SK-N-SH (cell line): ENCODE measurements at regions not wholly inside any gene's neighbourhood (a gene's known extent, or its start where the extent isn't known, plus 50 kb on each side); places are given as distances from the start of the nearest gene placed in this dataset.

ENCODE experiments used
- CTCF ChIP-seq: fragments of 200-600 bp; sonication (generic); IDR thresholded peaks from 2 replicates; pipeline ENCODE4 v1.6.1; 2017; ENCODE audit warnings: antibody characterized with exemption, mild to moderate bottlenecking, moderate library complexity
- EP300 ChIP-seq, 2 experiments: IDR thresholded peaks; 2 replicates each; pipeline versions ENCODE4 v1.4.0 to v1.6.1; 2012; ENCODE audit warnings: borderline replicate concordance in 1 of 2, low read depth in 1 of 2, low read length in 1 of 2
- MAX ChIP-seq: IDR thresholded peaks from 2 replicates; pipeline ENCODE4 v1.4.0; 2012; ENCODE audit warnings: low read depth
- NRF1 ChIP-seq: IDR thresholded peaks from 2 replicates; pipeline ENCODE4 v1.6.1; 2012; ENCODE audit warnings: low read depth, mild to moderate bottlenecking, low read length
- SMC3 ChIP-seq: IDR thresholded peaks from 2 replicates; pipeline ENCODE4 v1.6.1; 2012; ENCODE audit warnings: low read depth, low read length, improper control_type of control experiment
- TCF12 ChIP-seq: IDR thresholded peaks from 2 replicates; pipeline ENCODE4 v1.4.0; 2012
- ZBTB33 ChIP-seq: IDR thresholded peaks from 2 replicates; pipeline ENCODE4 v1.4.0; 2012; ENCODE audit warnings: low read depth, borderline replicate concordance

- TF ChIP-seq EP300 (IDR thresholded peaks at IDR 0.05; ENCODE audit: borderline replicate concordance in 1 of 2, low read depth in 1 of 2, low read length in 1 of 2) (no peak), TCF12 (no peak), ZBTB33 (no peak), SMC3 (no peak), CTCF (no peak), NRF1 (no peak), MAX (no peak)
Measured at GRCh38 chr16:63018581-63019223, 982.5 kb upstream of the CDH8 start.
